HepG2 (cell line): ENCODE measurements at regions not wholly inside any gene's neighbourhood (a gene's known extent, or its start where the extent isn't known, plus 50 kb on each side); places are given as distances from the start of the nearest gene placed in this dataset.

ENCODE experiments used
- CEBPB ChIP-seq: IDR thresholded peaks from 2 replicates; pipeline ENCODE4 v1.6.1; 2011; ENCODE audit warnings: low read depth, low read length, improper control_type of control experiment, borderline replicate concordance
- CENPBD1 ChIP-seq: sonication (generic); formaldehyde crosslinking; IDR thresholded peaks from 2 replicates; pipeline ENCODE4 v1.8.0; 2022; ENCODE audit warnings: missing genetic modification reagents, low read depth, mild to moderate bottlenecking, borderline replicate concordance
- CREB1 ChIP-seq, 2 experiments: fragments of 450-650 bp in 1 of 2; IDR thresholded peaks; 2 replicates each; pipeline ENCODE4 v1.6.1; 2016 to 2017; ENCODE audit warnings: control low read depth in 1 of 2, mild to moderate bottlenecking in 1 of 2, missing compliant biosample characterization in 1 of 2, missing genetic modification characterization in 1 of 2
- HNF4A ChIP-seq: sonication (generic); formaldehyde crosslinking; IDR thresholded peaks from 2 replicates; pipeline ENCODE4 v1.4.0; 2020; ENCODE audit warnings: missing genetic modification reagents
- HNF4G ChIP-seq, 2 experiments: sonication (generic) in 1 of 2; formaldehyde crosslinking in 1 of 2; IDR thresholded peaks; 2 replicates each; pipeline versions ENCODE4 v1.4.0 to v1.6.1; 2011 to 2020; ENCODE audit warnings: borderline replicate concordance in 2 of 2, low read depth in 2 of 2, mild to moderate bottlenecking in 2 of 2, low read length in 1 of 2, missing genetic modification reagents in 1 of 2, moderate library complexity in 1 of 2
- NFYC ChIP-seq: IDR thresholded peaks from 2 replicates; pipeline ENCODE4 v1.6.1; 2016; ENCODE audit warnings: missing genetic modification reagents, missing compliant biosample characterization
- ZBTB40 ChIP-seq, 2 experiments: fragments of 450-650 bp in 1 of 2; sonication (generic) in 1 of 2; formaldehyde crosslinking in 1 of 2; IDR thresholded peaks; 2 replicates each; pipeline versions ENCODE4 v1.6.1 to v1.8.0; 2016 to 2022; ENCODE audit warnings: antibody characterized with exemption in 1 of 2, mild to moderate bottlenecking in 1 of 2, missing genetic modification reagents in 1 of 2
- ZBTB46 ChIP-seq: sonication (generic); formaldehyde crosslinking; IDR thresholded peaks from 2 replicates; pipeline ENCODE4 v1.4.0; 2020; ENCODE audit warnings: mild to moderate bottlenecking, missing genetic modification reagents, borderline replicate concordance
- ZFAT ChIP-seq: sonication (generic); formaldehyde crosslinking; conservative IDR thresholded peaks from 2 replicates; pipeline ENCODE4 v1.8.1; 2023; ENCODE audit warnings: missing genetic modification reagents, inconsistent platforms
- ZNF264 ChIP-seq: sonication (generic); formaldehyde crosslinking; IDR thresholded peaks from 2 replicates; pipeline ENCODE4 v1.4.0; 2020; ENCODE audit warnings: missing genetic modification reagents
- ZNF616 ChIP-seq: sonication (generic); formaldehyde crosslinking; IDR thresholded peaks from 2 replicates; pipeline ENCODE4 v1.5.0; 2020; ENCODE audit warnings: low read depth, mild to moderate bottlenecking, missing genetic modification reagents
- ZNF704 ChIP-seq: sonication (generic); formaldehyde crosslinking; IDR thresholded peaks from 2 replicates; pipeline ENCODE4 v1.8.1; 2023; ENCODE audit warnings: mild to moderate bottlenecking, inconsistent platforms, moderate library complexity, missing genetic modification reagents, borderline replicate concordance
- ZNF709 ChIP-seq: sonication (generic); formaldehyde crosslinking; IDR thresholded peaks from 2 replicates; pipeline ENCODE4 v1.5.0; 2020; ENCODE audit warnings: mild to moderate bottlenecking, missing genetic modification reagents
- ZNF749 ChIP-seq: sonication (generic); formaldehyde crosslinking; IDR thresholded peaks from 2 replicates; pipeline ENCODE4 v1.8.0; 2022; ENCODE audit warnings: mild to moderate bottlenecking, missing genetic modification reagents, moderate library complexity, borderline replicate concordance
- ZNF772 ChIP-seq: sonication (generic); formaldehyde crosslinking; IDR thresholded peaks from 2 replicates; pipeline ENCODE4 v1.5.0; 2020; ENCODE audit warnings: mild to moderate bottlenecking, missing genetic modification reagents

GRCh38 chr2:138110453-138111083 is 146.3 kb downstream of the HNMT start (continued):
- TF ChIP-seq ZNF704 (no peak), CEBPB (peak; percentile 61; the same call in 1 of the 2 replicates), HNF4G (IDR thresholded peaks at IDR 0.05; ENCODE audit: borderline replicate concordance, low read depth, low read length) (peak; percentile 99), HNF4G (CRISPR knock-in tag; IDR thresholded peaks at IDR 0.05; ENCODE audit: borderline replicate concordance, low read depth) (peak; percentile 95; the same call in 1 of the 2 replicates), ZNF616 (CRISPR knock-in tag) (no peak), NFYC (CRISPR knock-in tag) (no peak), ZBTB46 (CRISPR knock-in tag) (no peak), CREB1 (IDR thresholded peaks at IDR 0.05) (no peak), CREB1 (CRISPR knock-in tag; IDR thresholded peaks at IDR 0.05) (peak; percentile 77), ZNF772 (peak; percentile 78; the same call in 1 of the 2 replicates), CENPBD1 (CRISPR knock-in tag) (no peak), ZFAT (CRISPR knock-in tag) (no peak), ZNF264 (CRISPR knock-in tag) (0 out of 2 replicates have a peak, but pooled peaks have one; percentile 52), ZNF749 (CRISPR knock-in tag) (no peak), ZNF709 (CRISPR knock-in tag) (no peak; the same call in 1 of the 2 replicates), HNF4A (CRISPR knock-in tag) (peak; percentile 100), ZBTB40 (IDR thresholded peaks at IDR 0.05) (no peak), ZBTB40 (CRISPR knock-in tag; IDR thresholded peaks at IDR 0.05) (no peak; the same call in 1 of the 2 replicates)
